AG08396 (cell line): ENCODE measurements at regions not wholly inside any gene's neighbourhood (a gene's known extent, or its start where the extent isn't known, plus 50 kb on each side); places are given as distances from the start of the nearest gene placed in this dataset.
A peak's percentile ranks its signal among the peaks of the same experiment; 100 is the strongest.
"Not testable (repeated sequence)": the region's sequence is repeated elsewhere in the genome, so short reads cannot be mapped to it uniquely, and the experiment has no call there.

ENCODE experiments used
- DNase-seq: peaks from one replicate; pipeline ENCODE4 v3.0.0; 2012; ENCODE audit warnings: low spot score, mixed read lengths

- no peak for DNase-seq
These were observed 576.5 kb upstream of the EDIL3 start for GRCh38 chr5:84961193-84961592.

GRCh38 chr5:84961903-84962302, 577.2 kb upstream of the EDIL3 start:
- DNase-seq: no peak

GRCh38 chr5:84983093-84983492, 598.4 kb upstream of the EDIL3 start:
- DNase-seq: no peak

GRCh38 chr5:84985148-84985547, 600.5 kb upstream of the EDIL3 start:
- DNase-seq: no peak

- DNase-seq: no peak
These were observed 602.0 kb upstream of the EDIL3 start for GRCh38 chr5:84986688-84987087.

GRCh38 chr5:85000671-85001070, 616.0 kb upstream of the EDIL3 start:
- DNase-seq: no peak

- DNase-seq: not testable (repeated sequence)
These were observed 617.3 kb upstream of the EDIL3 start for GRCh38 chr5:85002026-85002425.

- no peak for DNase-seq
These were observed 625.4 kb upstream of the EDIL3 start for GRCh38 chr5:85010014-85010562.

- DNase-seq: no peak
These were observed 632.6 kb upstream of the EDIL3 start for GRCh38 chr5:85017261-85017660.

- no peak for DNase-seq
These were observed 645.8 kb upstream of the EDIL3 start for GRCh38 chr5:85030316-85031084.

- peak; percentile 1 for DNase-seq
These were observed 664.3 kb upstream of the EDIL3 start for GRCh38 chr5:85049020-85049419.

- no peak for DNase-seq
These were observed 668.1 kb upstream of the EDIL3 start for GRCh38 chr5:85052826-85053225.

GRCh38 chr5:85069659-85070640, 685.3 kb upstream of the EDIL3 start:
- no peak for DNase-seq

- no peak for DNase-seq
These were observed 692.9 kb upstream of the EDIL3 start for GRCh38 chr5:85077581-85077980.

- DNase-seq: no peak
These were observed 711.7 kb upstream of the EDIL3 start for GRCh38 chr5:85096421-85096820.

- no peak for DNase-seq
These were observed 723.8 kb upstream of the EDIL3 start for GRCh38 chr5:85108471-85108870.

- DNase-seq: no peak
These were observed 724.9 kb upstream of the EDIL3 start for GRCh38 chr5:85109616-85110015.

- no peak for DNase-seq
These were observed 747.6 kb upstream of the EDIL3 start for GRCh38 chr5:85132269-85132668.

- no peak for DNase-seq
These were observed 755.8 kb upstream of the EDIL3 start for GRCh38 chr5:85140471-85140870.

GRCh38 chr5:85143138-85143537, 758.5 kb upstream of the EDIL3 start:
- DNase-seq: no peak

GRCh38 chr5:85148701-85149100, 764.0 kb upstream of the EDIL3 start:
- DNase-seq: no peak

- DNase-seq: no peak
These were observed 774.7 kb upstream of the EDIL3 start for GRCh38 chr5:85159395-85159794.

GRCh38 chr5:85168474-85168873, 783.8 kb upstream of the EDIL3 start:
- no peak for DNase-seq
